Osteocyte (in vitro differentiated cells): ENCODE measurements at regions not wholly inside any gene's neighbourhood (a gene's known extent, or its start where the extent isn't known, plus 50 kb on each side); places are given as distances from the start of the nearest gene placed in this dataset.

Experiments used
- DNase-seq: peaks from one replicate; pipeline ENCODE4 v3.0.0; 2021; ENCODE audit warnings: mixed read lengths; ENCODE audit not compliant: unreplicated experiment; ENCODE audit errors: extremely low spot score
- H3K27ac Mint-ChIP-seq: one replicate; pipeline ENCODE4 v1.8.0; 2021; ENCODE audit warnings: mild to moderate bottlenecking, mixed read lengths; ENCODE audit not compliant: unreplicated experiment
- H3K27me3 Mint-ChIP-seq: one replicate; pipeline ENCODE4 v1.8.0; 2021; ENCODE audit warnings: mixed read lengths; ENCODE audit not compliant: unreplicated experiment
- H3K36me3 Mint-ChIP-seq: one replicate; pipeline ENCODE4 v1.8.0; 2021; ENCODE audit warnings: mixed read lengths; ENCODE audit not compliant: unreplicated experiment
- H3K4me1 Mint-ChIP-seq: one replicate; pipeline ENCODE4 v1.8.0; 2021; ENCODE audit warnings: mixed read lengths; ENCODE audit not compliant: unreplicated experiment
- H3K4me3 Mint-ChIP-seq: one replicate; pipeline ENCODE4 v1.8.0; 2021; ENCODE audit warnings: mild to moderate bottlenecking, moderate library complexity, mixed read lengths; ENCODE audit not compliant: unreplicated experiment
- H3K9me3 Mint-ChIP-seq: one replicate; pipeline ENCODE4 v1.8.0; 2021; ENCODE audit warnings: mixed read lengths; ENCODE audit not compliant: unreplicated experiment
- CTCF ChIP-seq: fragments of 200-600 bp; sonication (generic); IDR thresholded peaks from 2 replicates; pipeline ENCODE4 v1.5.0; 2021; ENCODE audit warnings: antibody characterized with exemption, mild to moderate bottlenecking, moderate library complexity

DNA sequence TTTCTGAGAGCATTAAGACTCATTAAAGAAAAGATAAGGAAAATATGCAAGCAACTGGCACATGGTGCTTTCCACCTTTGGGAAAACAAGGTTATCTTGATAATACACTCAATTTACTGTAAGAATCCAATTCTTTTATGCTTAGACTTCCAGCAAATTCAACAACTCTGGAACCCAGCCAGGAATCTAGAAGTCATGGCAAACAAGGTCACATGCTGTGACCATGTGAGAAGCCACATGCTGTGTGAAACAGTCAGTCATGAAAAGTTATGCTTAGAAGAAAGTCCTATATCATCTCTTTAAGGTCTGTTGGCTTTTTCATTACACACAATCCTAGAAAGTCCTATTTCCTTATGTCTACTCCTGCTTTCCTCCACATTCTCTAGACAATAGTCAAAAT is 581.8 kb upstream of the C9orf72 start:
- Mint-ChIP-seq H3K4me1 (no peaks in the 10 kb centered on the region), H3K4me3 (no peak overlapping the region), H3K27me3 (no peaks in the 10 kb centered on the region), H3K36me3 (no peaks in the 10 kb centered on the region), H3K9me3 (peaks cover 13% of the 10 kb centered on the region), H3K27ac (no peak overlapping the region)
- no peak for DNase-seq
- TF ChIP-seq CTCF: no peak

- Mint-ChIP-seq H3K27me3 (no peaks in the 10 kb centered on the region), H3K4me3 (no peak overlapping the region), H3K36me3 (no peaks in the 10 kb centered on the region), H3K4me1 (no peaks in the 10 kb centered on the region), H3K9me3 (peaks cover 8% of the 10 kb centered on the region), H3K27ac (no peak overlapping the region)
- no peak for DNase-seq
- no peak for TF ChIP-seq CTCF
Observed at GRCh38 chr9:28155671-28156070, 582.4 kb upstream of the C9orf72 start.

- H3K4me1 Mint-ChIP-seq: no peaks in the 10 kb centered on the region
- no peaks in the 10 kb centered on the region for H3K27me3 Mint-ChIP-seq
- H3K36me3 Mint-ChIP-seq: no peaks in the 10 kb centered on the region
- no peak for TF ChIP-seq CTCF
- no peak for DNase-seq
- peaks cover 5% of the 10 kb centered on the region for H3K9me3 Mint-ChIP-seq
- no peak overlapping the region for H3K27ac Mint-ChIP-seq
- no peak overlapping the region for H3K4me3 Mint-ChIP-seq
Observed at GRCh38 chr9:28158451-28158850, 585.2 kb upstream of the C9orf72 start.

GRCh38 chr9:28163619-28164018 is 590.3 kb upstream of the C9orf72 start:
- Mint-ChIP-seq H3K9me3 (peaks cover 14% of the 10 kb centered on the region), H3K4me3 (no peak overlapping the region), H3K27ac (no peak overlapping the region), H3K36me3 (no peaks in the 10 kb centered on the region), H3K4me1 (no peaks in the 10 kb centered on the region), H3K27me3 (no peaks in the 10 kb centered on the region)
- DNase-seq: no peak
- no peak for TF ChIP-seq CTCF

- Mint-ChIP-seq H3K27me3 (no peaks in the 10 kb centered on the region), H3K9me3 (peaks cover 14% of the 10 kb centered on the region), H3K4me3 (no peak overlapping the region), H3K4me1 (no peaks in the 10 kb centered on the region), H3K36me3 (no peaks in the 10 kb centered on the region), H3K27ac (no peak overlapping the region)
- DNase-seq: no peak
- no peak for TF ChIP-seq CTCF
Observed at GRCh38 chr9:28166179-28166578, 592.9 kb upstream of the C9orf72 start.
